ENCODE measurements at regions not wholly inside any gene's neighbourhood (a gene's known extent, or its start where the extent isn't known, plus 50 kb on each side); places are given as distances from the start of the nearest gene placed in this dataset.
"Not testable (repeated sequence)": the region's sequence is repeated elsewhere in the genome, so short reads cannot be mapped to it uniquely, and the experiment has no call there.

DNA sequence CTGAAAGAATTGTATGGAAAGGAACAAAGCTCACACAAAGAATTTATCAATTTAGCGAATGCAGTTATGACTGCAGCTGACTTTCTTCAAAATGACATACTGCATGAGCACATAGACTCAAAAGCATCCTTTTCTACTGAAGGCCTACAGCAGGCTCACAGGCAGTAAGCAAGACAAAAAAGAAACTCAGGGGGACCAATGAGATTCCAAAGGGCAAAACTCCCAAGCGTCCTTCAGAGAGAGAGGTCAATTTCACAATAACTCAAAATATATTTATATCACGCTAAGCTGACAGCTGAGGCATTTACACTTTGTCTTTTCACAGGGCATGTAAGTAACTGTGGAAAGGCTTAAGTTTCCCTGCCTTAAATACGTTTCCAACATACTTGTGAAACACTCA, 427.9 kb upstream of the RASGRP1 start:
- no peak for DNase-seq

DNA sequence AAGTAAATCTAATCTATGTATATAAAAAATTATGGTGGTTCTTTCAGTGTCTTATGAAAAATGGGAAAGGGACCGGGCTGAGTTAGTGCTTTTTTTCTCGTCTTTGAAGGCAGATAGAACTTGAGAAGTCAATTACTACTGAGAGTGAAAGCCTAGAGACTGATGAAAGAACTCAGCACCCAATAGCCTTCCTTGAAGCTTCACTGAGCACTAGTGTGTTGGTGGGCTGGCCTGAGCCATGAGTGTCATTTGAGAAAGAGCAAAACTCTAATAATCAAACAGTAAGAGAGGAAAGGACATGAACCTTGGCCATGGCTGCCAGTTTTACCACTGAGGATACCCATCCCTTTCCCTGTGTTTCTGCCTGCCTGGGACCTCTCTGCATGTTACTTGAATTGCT, 428.3 kb upstream of the RASGRP1 start:
- no peak for DNase-seq

DNA sequence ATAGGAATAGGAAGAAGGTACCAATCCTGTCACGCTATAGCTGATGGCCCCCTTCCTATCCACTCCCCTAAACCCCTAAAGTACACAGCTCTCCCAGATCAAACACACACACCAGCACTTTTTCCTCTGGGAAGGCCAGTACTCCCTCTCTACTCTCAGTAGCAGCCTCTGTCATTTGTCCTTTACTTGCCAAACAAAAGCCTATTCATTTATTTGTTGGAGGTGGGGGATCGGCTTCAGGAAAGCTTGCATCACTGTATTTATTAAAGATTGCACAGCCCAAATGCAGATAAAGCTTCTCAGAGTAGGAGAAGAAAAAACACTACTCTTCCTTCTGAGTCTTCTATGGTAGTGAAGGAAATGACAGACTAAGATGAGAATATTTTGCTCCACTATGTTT, 429.7 kb upstream of the RASGRP1 start:
- DNase-seq, result no peak

DNA sequence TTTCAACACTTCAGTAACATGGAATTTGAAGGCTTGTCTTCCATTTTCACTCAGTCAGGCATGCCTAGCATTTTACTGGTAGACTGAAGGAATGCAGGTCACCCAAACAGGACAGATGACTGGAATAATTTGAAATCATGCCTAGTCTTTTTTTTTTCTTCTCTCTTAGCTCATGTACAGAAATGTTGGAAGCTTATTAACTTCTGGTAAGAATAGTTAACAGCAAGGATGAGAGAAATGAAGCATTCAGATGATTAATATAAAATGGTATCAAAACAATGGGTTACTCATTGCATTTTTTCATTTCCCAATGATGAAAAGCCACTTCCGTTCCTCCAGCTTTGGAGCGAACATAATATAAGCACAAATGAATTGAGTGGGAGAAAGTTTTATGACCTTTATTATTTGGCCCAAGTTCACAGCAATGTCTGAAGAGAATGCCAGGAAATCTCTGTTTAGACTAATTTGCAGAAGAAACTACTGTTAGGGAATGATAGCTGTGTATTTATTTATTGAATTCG, 431.6 kb upstream of the RASGRP1 start:
- DNase-seq, result peak in 1 of 2 experiments; percentile 14

DNA sequence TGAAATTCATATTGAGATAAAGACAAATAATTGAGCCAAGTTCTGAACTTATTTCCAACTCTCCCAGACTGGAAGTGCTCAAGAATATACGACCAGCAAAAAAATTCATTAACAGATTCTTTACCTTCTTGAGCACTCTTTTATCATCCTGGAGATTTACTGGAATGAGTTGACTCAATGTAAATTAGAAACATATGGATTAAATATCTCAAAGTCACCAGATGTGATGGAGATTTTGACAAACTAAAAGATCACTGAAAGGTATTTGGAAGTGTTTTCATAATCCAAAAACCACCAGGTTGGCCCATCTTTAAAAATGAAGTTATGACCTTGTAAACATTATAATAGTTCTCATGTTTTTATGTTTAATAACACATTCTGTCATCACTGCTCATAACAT, 433.2 kb upstream of the RASGRP1 start:
- no peak for DNase-seq

DNA sequence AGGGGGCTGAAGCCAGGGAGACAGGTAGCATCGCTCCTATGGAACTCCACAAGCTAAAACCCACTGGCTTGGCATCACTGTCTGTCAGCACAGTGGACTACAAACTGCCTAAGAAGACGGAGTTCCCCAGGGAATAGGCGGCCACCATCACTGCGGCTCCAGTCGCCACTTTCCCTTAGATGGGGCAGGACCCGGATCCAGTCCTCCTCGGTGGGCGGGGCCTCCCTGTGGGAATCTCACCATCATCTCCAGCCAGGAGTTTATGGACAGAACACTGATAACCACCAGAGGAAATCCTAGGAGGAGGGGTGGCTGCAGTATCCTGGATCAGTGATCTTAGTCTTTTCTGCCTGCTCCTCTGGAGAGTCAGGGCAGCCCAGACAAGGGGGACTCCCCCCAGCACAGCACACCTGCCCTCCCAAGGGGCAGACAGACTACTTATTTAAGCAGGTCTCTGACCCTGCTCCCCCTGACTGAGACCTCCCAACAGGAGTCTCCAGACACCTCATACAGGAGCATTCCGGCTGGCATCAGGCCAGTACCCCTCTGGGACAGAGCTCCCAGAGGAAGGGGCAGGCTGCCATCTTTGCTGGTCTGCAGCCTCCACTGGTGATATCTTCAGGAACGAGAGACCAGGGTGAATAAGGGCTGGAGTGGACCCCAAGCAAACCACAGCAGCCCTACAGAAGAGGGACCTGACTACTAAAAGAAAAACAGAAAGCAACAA, 435.6 kb upstream of the RASGRP1 start:
- no peak for DNase-seq

DNA sequence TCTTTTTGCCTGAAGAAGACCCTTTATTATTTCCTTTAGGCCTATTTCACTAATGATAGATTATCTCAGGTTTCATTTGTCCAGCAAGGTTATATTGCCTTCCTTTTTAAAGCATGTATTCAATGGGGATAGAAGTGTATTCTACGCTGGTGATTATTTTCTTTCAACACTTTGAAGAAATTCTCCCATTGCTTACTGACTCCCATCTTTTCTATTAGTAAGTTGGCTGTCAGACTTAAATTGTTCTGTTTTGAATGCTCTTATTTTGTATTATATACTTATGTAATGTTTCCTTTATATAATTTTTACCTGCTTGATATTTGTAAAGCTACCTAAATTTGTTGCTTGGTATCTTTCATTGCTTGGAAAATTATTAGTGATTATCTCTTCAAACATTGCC, 445.1 kb upstream of the RASGRP1 start:
- no peak for DNase-seq

DNA sequence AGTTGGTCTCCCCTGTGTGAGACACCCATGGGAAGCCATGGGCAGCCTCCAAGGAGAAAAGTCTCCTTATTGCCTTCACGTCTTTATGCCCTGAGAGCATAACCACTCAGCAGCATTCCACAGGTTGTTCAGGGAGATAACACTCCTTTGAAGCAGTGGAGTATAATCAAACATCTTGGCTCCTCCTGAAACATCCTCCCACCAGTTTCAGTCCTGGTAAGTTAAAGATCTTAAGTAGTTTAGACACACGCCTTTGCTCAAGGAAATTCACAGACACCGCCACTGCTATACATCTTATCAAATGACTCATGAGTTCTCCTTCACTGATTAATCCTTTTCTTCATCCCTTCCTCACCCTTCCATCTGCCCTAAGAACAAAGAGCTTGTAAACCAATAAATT, 446.5 kb upstream of the RASGRP1 start:
- DNase-seq, result not testable (repeated sequence)

DNA sequence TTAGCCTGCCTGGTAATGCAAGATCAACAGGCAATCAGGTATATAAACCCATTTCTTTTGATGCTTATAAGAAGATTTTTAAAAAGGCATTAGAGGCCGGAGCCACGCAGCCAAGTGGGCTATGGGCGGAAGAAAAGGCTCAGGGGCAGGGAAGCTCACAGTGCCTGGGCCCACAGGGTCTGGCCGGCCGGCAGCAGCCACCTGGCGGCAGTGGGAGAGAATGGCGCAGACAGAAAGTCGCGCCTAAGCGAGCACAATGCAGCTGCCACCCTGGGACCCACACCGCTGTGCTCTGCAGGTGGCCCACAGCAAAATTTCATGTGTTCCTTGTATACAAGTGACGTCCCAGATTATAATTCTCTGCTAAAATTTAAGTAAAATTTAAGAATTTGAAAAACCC, 448.6 kb upstream of the RASGRP1 start:
- no peak for DNase-seq

DNA sequence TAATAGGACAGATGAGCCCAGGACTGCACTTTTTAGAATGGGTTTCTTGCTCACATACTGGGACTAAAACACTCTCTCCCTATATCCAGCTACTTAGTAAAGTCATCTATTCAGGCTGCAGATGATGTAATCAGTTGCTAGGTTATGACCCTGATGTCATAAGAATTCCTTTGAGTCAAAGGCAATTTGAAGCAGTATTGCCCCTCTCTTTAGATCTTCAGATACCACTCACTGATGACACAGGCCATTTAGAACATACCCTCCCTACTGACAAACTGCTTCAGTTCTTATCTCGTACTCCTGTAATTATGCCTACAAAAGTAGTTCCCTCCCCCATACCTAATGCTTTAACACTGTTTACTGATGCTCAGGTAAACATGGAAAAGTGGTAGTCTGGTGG, 450.1 kb upstream of the RASGRP1 start:
- DNase-seq, result no peak

DNA sequence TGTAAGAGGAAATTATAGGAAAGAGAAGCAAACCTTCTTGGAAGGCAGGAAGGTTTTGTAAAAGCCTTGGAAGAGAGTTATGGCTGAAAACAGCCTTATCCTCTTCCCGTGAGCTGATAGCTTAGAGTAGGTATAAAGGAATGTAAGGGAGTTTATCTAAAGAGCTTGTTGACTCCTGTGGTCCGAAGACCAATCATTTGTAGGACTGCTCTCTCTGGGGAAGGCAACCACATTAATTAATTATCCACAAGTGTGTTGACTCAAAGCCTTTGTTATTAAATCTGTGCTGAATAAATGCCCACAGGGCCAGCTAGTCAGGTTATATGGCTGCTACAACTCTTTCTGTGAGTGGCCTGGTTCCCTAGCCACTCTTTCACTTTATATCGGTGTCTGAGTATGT, 452.1 kb upstream of the RASGRP1 start:
- no peak for DNase-seq

DNA sequence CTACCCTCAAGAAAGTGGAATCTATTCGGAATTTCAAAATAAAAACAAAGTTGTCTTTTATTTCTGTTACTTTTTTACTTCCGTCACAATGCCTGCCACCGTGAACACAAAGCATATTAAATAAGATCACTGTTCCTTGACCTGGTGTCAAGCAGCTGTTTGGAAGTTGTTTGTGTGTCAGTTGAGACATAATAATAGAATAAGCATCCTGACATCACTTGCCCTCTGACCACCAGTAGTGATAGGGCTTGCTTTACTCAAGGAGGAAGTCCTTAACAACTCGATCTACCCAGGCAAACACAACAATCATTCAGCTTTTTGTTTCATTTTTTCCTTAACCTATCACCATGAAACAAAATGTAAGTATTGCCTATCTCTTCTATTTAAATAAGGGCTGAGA, 454.4 kb upstream of the RASGRP1 start:
- DNase-seq, result no peak

DNA sequence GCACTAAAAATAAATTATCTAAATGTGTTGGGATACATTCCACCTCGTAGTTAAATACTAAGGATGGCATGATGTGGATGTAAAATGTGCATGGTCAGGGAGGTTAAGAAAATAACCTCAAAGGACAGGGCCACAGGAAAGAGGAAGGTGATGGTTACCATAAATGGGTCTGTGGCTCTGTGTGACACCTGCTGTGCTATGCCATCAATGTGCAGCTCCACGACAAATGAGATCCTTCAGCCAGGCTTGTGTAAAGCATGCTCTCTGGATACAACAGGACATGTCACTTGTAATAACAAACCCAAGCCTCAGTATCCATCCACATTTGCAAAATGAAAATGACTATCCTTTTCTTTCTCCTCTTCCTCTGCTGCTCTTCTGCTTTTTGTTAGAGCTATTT, 456.7 kb upstream of the RASGRP1 start:
- DNase-seq, result no peak

DNA sequence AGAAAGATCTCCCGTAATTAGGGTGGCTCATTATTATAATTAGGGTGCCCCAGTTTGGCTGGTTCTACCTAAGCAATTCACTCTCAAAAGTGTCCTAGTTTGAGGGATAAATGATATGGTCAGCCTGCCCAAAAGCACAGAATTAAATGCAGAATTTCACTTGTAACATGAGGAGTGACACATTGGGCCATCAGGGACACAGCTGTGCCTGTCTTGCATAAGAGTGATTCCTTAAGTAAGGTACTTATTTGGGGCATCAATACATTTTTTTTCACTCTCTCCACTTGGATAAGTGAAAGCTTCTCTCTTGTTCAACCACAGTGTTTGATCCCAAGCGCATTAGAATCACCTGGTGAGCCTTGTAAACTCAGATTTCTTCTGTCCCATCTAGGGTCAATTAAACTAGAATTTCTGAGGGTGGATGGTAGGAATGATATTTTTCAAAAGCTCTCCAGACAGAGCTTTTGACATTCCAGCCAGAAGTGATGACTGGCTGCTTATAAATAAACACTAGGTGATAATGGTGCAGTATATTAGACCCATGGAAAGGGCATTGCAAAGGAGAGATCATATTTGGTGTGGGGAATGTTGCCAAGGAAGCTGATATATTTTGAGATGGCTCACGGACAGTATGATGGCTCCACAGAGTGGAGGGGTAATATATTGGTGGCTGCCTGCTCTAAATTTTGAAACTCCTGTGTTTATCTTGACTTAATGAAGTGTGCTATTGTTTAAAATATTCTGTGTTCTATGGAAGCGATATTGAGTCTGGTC, 458.1 kb upstream of the RASGRP1 start:
- DNase-seq, result no peak

DNA sequence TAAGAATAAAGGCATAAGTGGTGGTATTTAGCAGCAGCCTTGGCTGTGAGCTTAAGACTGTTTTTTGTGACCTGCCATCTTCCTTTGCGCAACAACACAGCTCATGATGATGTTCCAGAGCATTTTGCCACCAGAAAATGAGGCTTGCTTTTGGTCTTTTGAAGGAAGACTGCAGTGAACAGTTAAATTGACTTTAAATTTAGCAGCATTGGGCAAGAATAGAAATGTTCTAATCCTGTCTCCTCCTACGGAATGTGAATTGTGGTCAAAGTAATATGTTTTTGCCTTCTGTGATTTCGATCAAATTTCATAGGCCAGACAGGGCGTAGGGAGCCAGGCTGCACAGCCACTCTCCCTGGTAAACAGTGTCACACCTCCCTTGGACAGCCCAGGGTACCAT, 460.7 kb upstream of the RASGRP1 start:
- DNase-seq, result no peak

DNA sequence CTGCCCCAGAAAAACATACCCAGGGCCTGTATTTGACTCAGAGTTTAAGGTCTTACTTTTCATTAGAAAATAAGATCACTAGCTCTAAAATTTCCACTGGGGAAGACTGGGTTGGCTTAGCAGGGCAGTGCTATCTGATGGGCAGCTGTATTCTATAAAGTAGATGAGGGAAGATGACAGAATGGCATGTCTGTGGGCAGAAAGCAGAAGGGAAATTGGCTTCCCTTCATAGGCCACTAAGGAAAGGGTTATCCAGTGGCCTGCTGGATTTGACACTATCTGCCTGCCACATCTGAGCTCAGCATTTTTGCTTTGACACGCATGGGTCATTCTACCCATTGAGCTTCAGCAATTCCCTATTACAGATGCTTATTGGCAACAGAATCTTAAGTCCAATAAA, 461.3 kb upstream of the RASGRP1 start:
- no peak for DNase-seq

DNA sequence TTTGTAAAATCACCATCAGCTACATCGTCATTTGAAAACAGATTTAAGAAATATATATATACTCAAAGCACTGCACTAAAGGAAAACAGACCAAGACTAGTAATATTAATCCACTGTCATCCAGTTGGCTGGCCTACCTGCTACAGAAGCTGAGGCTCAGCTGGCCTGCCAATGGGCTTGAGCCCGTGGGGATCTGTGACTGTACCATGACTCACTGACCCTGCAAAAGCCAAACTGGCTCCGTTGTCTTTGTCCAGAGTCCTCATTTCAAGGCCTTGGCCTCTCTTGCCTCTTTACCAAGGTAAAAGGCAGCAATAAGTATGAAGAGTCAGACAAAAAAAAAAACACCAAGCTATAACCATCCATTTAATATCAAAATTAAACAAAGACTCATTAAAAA, 463.5 kb upstream of the RASGRP1 start:
- DNase-seq, result no peak

DNA sequence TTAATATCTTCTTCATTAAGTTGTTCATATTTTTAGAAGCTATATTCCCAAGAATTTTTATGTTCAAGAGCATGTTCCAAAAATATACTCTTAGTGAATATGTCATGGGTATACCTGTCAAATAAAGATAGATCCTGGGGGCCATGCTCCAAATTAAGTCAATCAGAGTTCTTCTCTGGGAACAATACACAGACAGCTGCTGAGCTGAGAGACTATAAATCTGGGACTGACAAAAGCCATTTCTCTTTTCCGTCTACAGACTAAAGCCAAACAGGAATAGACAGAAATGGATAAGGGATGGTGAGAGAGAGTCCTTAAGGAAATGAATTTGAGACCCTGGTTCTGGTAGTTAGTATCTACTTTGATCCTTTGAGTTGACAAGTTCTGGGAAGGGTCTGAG, 465.1 kb upstream of the RASGRP1 start:
- no peak for DNase-seq

DNA sequence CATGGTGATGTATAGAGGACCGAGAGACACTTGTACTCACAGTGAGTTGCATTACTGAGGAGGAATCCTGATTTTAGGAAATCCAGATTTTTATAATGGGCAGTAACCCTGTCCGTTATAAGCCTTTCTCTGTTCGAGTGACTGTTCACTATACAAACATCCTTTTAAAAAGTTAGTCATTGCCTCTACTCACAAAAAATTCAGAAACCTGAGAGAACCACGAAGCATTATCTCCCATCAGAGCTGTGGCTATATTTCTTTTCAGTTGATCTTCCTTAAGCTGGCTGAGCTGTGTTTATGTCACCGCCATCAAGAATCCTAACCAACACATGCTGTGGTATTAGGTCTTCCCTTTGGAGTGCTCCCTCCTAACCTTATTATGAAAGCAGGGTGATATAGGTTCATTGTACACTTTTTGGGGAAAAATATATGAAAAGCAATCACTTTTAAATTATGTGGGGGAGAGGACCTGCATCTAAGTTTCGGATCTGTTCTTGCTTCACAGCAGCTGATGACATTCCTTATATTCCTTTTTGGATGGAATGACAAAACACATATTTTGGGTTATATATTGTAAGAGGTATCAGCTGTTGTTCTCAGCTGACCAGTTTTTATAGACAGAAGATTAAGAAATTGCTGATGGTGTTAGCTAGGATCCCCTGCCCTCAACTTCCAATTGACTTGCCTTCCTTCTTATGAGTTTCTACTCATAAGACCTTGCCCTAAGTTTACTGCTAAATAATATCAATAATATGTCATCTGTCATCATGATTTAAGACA, 465.9 kb upstream of the RASGRP1 start:
- no peak for DNase-seq

DNA sequence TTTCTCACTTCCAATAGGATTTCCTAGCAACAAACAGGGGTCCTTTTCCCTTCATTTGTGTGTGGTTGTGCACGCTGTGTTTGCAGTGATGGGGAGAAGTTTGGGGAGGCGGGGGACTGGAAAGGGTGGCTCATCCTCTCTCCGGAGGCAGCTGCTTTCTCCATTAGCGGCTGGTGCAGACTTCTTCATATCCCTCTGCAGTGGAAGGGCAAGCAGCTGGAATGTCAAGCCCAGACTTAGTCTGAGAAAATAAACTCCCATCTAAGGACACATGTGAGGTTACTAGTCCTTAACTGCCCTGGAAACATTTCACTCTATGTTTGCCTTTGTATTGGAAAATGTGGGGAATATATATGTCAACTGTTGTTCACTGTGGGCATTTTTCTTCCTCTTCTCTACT, 467.0 kb upstream of the RASGRP1 start:
- no peak for DNase-seq

DNA sequence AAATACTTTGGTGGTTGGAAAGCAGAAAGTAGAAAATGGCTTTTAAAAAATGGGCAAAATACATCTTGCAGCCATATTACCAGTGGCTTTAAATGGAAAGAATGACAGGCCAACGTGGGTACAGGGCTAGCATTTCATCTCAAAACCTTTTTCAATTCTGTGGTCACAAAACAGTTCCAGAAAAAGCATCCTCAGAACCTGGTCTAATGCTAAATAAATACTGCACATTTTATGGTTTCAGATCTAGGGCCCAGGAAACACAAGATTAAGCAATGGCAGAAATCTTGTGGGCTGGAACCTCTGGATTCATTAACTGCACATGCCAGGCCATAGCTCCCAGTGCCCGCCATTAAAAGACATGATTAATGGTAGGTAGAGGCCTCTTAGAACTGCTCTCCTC, 470.2 kb upstream of the RASGRP1 start:
- no peak for DNase-seq

DNA sequence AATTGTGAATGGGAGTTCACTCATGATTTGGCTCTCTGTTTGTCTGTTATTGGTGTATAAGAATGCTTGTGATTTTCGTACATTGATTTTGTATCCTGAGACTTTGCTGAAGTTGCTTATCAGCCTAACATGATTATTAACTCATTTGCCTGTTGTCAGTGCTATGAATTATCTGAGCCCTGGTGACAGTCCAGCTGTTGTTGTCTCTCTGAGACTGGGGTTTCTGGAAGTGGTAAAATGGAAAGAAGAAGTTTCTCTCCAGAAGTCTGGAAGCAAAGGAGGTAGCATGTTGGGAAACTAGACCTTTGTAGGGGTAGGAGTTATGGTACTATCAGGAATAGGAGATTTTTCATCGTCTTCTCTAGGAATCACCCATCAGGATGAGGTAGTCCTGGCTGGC, 473.0 kb upstream of the RASGRP1 start:
- DNase-seq, result not testable (repeated sequence)

DNA sequence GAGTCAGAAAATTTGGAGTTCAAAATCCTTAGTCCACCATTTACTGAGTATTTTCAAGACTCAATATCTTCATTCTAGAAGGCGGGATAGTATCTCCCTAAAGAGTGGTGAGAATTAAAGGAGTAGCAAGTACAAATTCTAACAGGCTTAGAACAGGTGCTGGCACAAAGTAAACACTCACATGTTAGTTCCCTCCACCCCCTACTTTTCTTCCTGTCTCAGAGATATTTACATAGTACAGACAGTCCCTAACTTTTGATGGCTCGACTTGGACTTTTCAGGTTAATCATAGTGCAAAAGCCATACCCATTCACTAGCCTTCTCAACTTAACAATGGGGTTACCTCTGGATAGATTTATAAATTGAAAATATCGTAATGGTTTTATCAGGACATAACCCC, 476.2 kb upstream of the RASGRP1 start:
- DNase-seq, result no peak
